HG03135 (cell line): ENCODE measurements at regions not wholly inside any gene's neighbourhood (a gene's known extent, or its start where the extent isn't known, plus 50 kb on each side); places are given as distances from the start of the nearest gene placed in this dataset.

ENCODE experiments used
- ATAC-seq: cut with Tn5 transposase; IDR thresholded peaks from one replicate; pipeline ENCODE4 v1.9.1; 2021; ENCODE audit warnings: mild to moderate bottlenecking, moderate library complexity; ENCODE audit not compliant: unreplicated experiment

GRCh38 chr17:79541056-79541850 is 69.6 kb downstream of the RBFOX3 start:
- ATAC-seq: no peak

GRCh38 chr17:79539944-79540705 is 70.7 kb downstream of the RBFOX3 start:
- ATAC-seq: no peak

- ATAC-seq: no peak
Measured at GRCh38 chr17:79538291-79538690, 72.6 kb downstream of the RBFOX3 start.

- ATAC-seq: no peak
Measured at GRCh38 chr17:79537686-79538085, 73.2 kb downstream of the RBFOX3 start.

DNA sequence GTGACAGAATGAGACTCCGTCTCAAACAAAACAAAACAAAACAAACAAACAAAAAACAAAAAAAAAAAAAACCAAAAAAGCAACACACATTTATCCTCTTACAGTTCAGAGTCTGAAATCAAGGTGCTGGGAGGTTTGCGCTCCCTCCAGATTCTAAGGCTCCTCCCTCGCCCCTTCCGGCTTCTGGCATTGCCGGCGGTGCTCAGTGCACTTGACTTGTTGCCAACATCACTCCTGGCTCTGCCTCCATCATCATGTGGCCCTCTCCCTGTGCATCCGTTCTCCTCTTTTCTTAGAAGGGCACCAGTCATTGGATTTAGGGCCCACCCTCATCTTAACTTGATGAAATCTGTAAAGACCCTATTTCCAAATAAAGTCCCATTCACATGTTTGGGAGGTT is 73.8 kb downstream of the RBFOX3 start:
- ATAC-seq: no peak

- ATAC-seq: no peak
Measured at GRCh38 chr17:79536212-79536840, 74.5 kb downstream of the RBFOX3 start.

- ATAC-seq: no peak
Measured at GRCh38 chr17:79535728-79536025, 75.2 kb downstream of the RBFOX3 start.

DNA sequence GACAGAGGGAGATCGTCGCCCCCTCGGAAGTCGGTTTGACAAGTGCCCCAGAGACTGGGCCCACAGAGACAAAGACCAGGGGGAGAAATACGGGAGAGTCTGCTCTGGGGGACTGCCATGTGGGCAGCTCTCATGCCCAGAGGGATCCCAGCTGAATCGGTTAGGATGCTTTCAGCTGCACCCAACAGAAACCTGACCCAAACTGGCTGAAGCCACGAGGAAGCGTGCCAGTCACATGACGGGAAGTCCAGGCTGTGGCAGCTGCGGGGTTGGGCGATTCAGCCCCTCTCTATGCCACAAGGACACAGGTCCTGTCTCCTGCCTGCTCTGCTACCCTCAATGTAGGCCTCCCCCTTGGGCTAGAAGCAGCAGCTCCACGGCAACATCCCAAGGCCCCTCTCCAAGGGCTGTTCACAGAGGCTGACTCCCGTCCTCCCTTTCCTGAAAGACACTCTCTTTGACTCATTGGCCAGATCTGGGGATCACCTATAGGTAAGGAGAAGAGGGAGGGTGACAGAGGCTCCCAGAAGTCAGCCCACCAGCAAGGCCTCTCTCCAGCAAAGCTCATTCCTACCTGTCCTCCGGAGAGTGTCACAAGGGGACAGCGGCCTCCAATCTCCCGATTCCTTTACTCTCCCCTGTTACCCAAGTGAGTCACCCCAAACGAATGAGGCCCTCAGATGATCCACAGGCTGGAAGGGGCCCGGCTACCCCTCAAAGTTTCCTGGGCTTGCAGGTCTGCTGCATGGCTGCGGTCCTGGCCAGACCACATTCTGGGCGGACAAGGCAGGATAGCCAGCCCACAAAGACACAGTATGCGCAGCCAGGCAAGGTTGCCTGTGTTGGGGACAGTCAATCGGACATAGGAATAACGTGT is 75.8 kb downstream of the RBFOX3 start:
- ATAC-seq: no peak

- ATAC-seq: no peak
Measured at GRCh38 chr17:79534111-79534510, 76.7 kb downstream of the RBFOX3 start.

GRCh38 chr17:79533116-79533515 is 77.7 kb downstream of the RBFOX3 start:
- ATAC-seq: no peak

DNA sequence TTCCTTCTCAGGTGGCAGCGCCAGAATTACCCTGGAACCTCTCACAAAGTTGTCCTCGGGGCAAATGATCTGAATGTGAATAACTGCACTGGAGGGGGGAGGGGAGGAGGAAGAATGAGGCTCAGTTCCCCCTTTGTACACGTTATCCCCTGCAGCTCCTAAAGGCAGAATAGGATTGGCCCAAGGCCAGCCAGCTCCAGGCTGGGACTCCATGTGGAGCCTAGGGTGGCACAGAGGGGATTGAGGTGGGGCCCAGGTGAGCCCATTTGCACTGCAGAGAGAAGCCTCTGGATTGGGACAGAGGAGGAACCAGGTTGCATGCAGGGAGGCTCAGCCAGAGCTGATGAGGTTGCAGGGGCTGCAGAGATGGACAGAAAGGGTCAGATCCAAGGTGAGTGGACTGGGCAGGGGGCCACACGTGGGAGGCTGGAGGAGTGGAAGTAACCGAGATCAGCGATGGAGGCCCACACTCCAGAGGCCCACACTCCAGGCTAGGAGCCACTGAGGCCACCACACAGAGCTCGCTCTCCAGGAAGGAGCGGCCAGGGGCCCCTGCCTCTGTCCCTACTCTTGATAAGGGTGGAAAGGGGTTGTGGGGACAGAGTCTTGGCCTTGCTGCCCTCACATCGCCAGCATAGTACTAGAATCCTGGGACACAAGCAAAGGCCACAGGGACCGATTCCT is 78.6 kb downstream of the RBFOX3 start:
- ATAC-seq: no peak

GRCh38 chr17:79531191-79532095 is 79.4 kb downstream of the RBFOX3 start:
- ATAC-seq: no peak

DNA sequence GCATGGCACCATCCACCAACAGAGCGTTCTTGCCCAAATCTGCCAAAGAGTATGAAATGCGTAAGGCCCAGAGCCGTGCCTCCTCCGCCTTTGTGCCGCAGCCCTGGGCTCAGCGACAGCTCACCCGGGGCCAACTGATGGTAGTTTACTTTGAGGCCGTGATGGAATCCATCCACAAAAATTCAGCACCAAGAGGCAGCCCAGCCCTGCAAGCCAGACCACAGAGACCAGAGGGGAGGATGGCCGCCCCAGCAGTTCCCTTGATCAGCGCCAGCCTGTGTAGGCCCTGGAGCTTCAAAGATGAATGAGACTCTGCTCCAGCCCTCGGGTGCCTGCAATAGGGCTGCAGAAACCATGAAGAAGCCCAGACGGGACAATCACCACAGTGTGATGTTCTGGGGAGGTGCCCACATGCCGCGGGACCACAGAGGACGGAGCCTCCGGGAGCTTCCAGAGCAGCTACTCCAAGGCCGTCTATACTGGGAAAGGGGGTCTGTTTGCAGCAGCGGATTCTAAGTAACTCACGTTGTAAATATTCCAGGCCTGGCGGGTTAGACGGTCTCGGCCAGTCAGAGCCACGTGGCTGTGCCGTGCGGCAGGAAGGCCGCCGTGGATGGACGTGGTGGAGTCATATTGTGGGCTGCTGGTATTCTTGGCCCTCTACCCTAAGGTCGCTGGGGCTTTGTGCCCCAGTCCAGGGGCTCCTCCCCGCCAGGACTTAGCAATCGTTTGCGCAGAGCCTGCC is 80.3 kb downstream of the RBFOX3 start:
- ATAC-seq: no peak

DNA sequence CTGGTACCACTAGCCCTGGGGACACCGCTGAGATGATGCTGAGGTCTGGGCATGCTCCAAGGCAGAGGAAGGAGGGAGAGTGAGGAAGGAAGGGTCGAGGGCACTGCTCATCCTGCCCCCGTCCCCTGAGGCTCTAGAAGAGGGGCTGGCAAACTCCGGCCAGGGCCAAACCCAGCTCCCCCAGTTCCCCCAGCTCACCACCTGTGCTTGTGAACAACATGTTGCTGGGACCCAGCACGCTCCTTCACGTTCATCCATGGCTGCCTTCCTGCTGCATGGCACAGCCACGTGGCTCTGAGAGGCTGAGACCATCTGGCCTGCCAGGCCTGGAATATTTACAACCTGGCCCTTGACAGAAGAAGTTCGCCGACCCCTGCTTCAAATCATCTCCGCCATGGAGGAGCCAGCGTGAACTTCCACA is 81.2 kb downstream of the RBFOX3 start:
- ATAC-seq: no peak

DNA sequence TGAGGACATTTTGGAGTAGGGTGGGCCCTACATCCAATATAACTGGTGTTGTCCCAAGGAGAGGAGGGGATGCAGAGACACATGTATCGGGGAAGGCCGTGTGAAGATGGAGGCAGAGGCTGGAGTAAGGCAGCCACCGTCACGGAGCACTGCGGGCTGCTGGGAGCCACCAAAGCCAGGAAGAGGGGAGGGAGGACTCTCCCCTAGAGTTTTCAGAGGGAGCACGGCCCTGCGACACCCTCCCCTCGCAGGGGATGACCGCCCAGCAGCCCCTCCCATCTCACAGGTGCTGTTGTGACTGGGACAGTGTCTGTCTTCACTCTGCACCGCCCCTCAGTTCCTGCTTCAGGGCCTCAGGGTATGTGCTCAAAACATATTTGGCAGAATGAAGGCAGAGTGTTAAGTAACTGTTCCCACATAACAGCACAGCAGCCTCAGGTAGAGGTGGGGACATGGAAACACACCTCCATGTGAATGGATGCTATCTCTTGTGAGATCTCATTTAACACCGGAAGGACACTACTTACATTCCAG is 82.2 kb downstream of the RBFOX3 start:
- ATAC-seq: no peak

- ATAC-seq: no peak
Measured at GRCh38 chr17:79527306-79527705, 83.5 kb downstream of the RBFOX3 start.

- no peak for ATAC-seq
Measured at GRCh38 chr17:79525793-79526677, 84.8 kb downstream of the RBFOX3 start.
